PC-3 (cell line): ENCODE measurements at regions not wholly inside any gene's neighbourhood (a gene's known extent, or its start where the extent isn't known, plus 50 kb on each side); places are given as distances from the start of the nearest gene placed in this dataset.

Source experiments
- ATAC-seq: fragments of 200-7000 bp; cut with Tn5 transposase; 2 replicates; pipeline ENCODE4 v1.9.1; 2020; ENCODE audit warnings: mild to moderate bottlenecking, moderate library complexity
- BruUV-seq: library from RNA; stranded (reverse); fragments of 400-500 nt; replicated peaks from 2 replicates; lab custom pipeline; 2021; lab: Mats Ljungman, UMichigan
- CTCF ChIA-PET: fragments of 300-600 bp; sonication (Branson Sonifier 250); formaldehyde crosslinking; loops from one replicate; lab custom pipeline; 2022; ENCODE audit warnings: antibody characterized with exemption; lab: Charles Lee
- POLR2A ChIA-PET: fragments of 300-600 bp; sonication (Branson Sonifier 250); formaldehyde crosslinking; loops from one replicate; lab custom pipeline; 2022; ENCODE audit warnings: antibody characterized with exemption; ENCODE audit not compliant: unreplicated experiment; lab: Charles Lee
- DNase-seq: peaks from one replicate; pipeline ENCODE4 v3.0.0-alpha.2; 2015
- H2AFZ ChIP-seq: fragments of 300-600 bp; sonication (generic); 2 replicates; pipeline ENCODE4 v1.6.0; 2016; ENCODE audit warnings: antibody characterized with exemption, low read length
- H3F3A ChIP-seq: fragments of 300-600 bp; sonication (generic); one replicate; pipeline ENCODE4 v1.6.0; 2017; ENCODE audit warnings: antibody characterized with exemption, low read length, control low read depth, mild to moderate bottlenecking; ENCODE audit not compliant: unreplicated experiment
- H3K27ac ChIP-seq: fragments of 300-600 bp; sonication (generic); 2 replicates; pipeline ENCODE4 v1.5.1; 2016; ENCODE audit warnings: mild to moderate bottlenecking, low read length
- H3K27me3 ChIP-seq: fragments of 300-600 bp; sonication (generic); 2 replicates; pipeline ENCODE4 v1.6.1; 2016; ENCODE audit warnings: low read length, mixed read lengths
- H3K36me3 ChIP-seq: fragments of 300-600 bp; sonication (generic); 2 replicates; pipeline ENCODE4 v1.6.1; 2016; ENCODE audit warnings: low read depth, mixed run types, low read length, mixed read lengths
- H3K4me1 ChIP-seq: fragments of 300-600 bp; sonication (generic); 2 replicates; pipeline ENCODE4 v1.5.1; 2016; ENCODE audit warnings: low read length; ENCODE audit not compliant: insufficient read depth
- H3K4me2 ChIP-seq: fragments of 300-600 bp; sonication (generic); 2 replicates; pipeline ENCODE4 v1.6.0; 2016; ENCODE audit warnings: low read length
- H3K4me3 ChIP-seq: fragments of 300-600 bp; sonication (generic); 2 replicates; pipeline ENCODE4 v1.5.1; 2016; ENCODE audit warnings: mild to moderate bottlenecking, low read length, mixed read lengths
- H3K79me2 ChIP-seq: fragments of 300-600 bp; sonication (generic); 2 replicates; pipeline ENCODE4 v1.6.1; 2017; ENCODE audit warnings: low read length, mixed read lengths
- H3K9ac ChIP-seq: fragments of 300-600 bp; sonication (generic); 2 replicates; pipeline ENCODE4 v1.6.0; 2016; ENCODE audit warnings: mild to moderate bottlenecking, low read length
- H3K9me2 ChIP-seq: fragments of 300-600 bp; sonication (generic); replicated peaks from 2 replicates; pipeline ENCODE4 v1.6.1; 2016; ENCODE audit warnings: mixed run types, low read length, mixed read lengths
- H3K9me3 ChIP-seq: fragments of 300-600 bp; sonication (generic); 2 replicates; pipeline ENCODE4 v1.6.1; 2016; ENCODE audit warnings: low read length, mixed read lengths
- H4K20me1 ChIP-seq: fragments of 300-600 bp; sonication (generic); 2 replicates; pipeline ENCODE4 v1.6.1; 2016; ENCODE audit warnings: low read length, mixed read lengths
- CTCF ChIP-seq: fragments of 300-600 bp; sonication (generic); conservative IDR thresholded peaks from 2 replicates; pipeline ENCODE4 v1.5.1; 2017; ENCODE audit warnings: antibody characterized with exemption, low read depth, mild to moderate bottlenecking, low read length
- EZH2 ChIP-seq: fragments of 300-600 bp; sonication (generic); IDR thresholded peaks from one replicate; pipeline ENCODE4 v1.6.1; 2017; ENCODE audit warnings: antibody characterized with exemption, mild to moderate bottlenecking, low read length; ENCODE audit not compliant: unreplicated experiment
- EZH2phosphoT487 ChIP-seq: fragments of 300-600 bp; sonication (generic); IDR thresholded peaks from 2 replicates; pipeline ENCODE4 v1.6.1; 2018; ENCODE audit warnings: mild to moderate bottlenecking, antibody characterized with exemption, low read length, borderline replicate concordance
- intact Hi-C: fragments of 100-400 bp; cut with micrococcal nuclease; formaldehyde crosslinking; loops from 2 replicates; pipeline ENCODE4 v1.9.0; 2023

- TF ChIP-seq EZH2 (no peak), CTCF (no peak), EZH2phosphoT487 (no peak)
- intact Hi-C loops = loop anchor here (10.0 kb wide), 3 partner anchors 69 to 159 kb away; no protein-coding TSS in a partner anchor
- no peaks in the 10 kb centered on the region for H3K36me3 ChIP-seq
- peak overlapping the region; percentile 45 for H3K4me2 ChIP-seq
- peak overlapping the region; percentile 62 for H3K9ac ChIP-seq
- peaks cover 71% of the 10 kb centered on the region for H3K4me1 ChIP-seq
- no peaks in the 10 kb centered on the region for H3K9me2 ChIP-seq
- no peak overlapping the region for H3K4me3 ChIP-seq
- no peaks in the 10 kb centered on the region for H3K79me2 ChIP-seq
- DNase-seq (no peak), ATAC-seq (no peak)
- CTCF ChIA-PET = no interaction called here
- H3K27me3 ChIP-seq = no peaks in the 10 kb centered on the region
- H3K9me3 ChIP-seq = no peaks in the 10 kb centered on the region
- H3K27ac ChIP-seq = peak overlapping the region; percentile 99
- no peaks in the 10 kb centered on the region for H4K20me1 ChIP-seq
- no TSS peak for BruUV-seq
- no peak overlapping the region for H2AFZ ChIP-seq
- H3F3A ChIP-seq = peaks cover 15% of the 10 kb centered on the region
- POLR2A ChIA-PET = no interaction called here
Measured at GRCh38 chr6:105593805-105594671, 191.2 kb upstream of the PREP start.

GRCh38 chr6:105593056-105593690, 190.3 kb upstream of the PREP start:
- Histone ChIP-seq H3K27ac (peak overlapping the region; percentile 99), H3K79me2 (no peaks in the 10 kb centered on the region), H4K20me1 (no peaks in the 10 kb centered on the region), H2AFZ (no peak overlapping the region), H3K4me3 (peak overlapping the region; percentile 26; the same call in 1 of the 2 replicates), H3K27me3 (no peaks in the 10 kb centered on the region), H3K9me3 (no peaks in the 10 kb centered on the region), H3F3A (peaks cover 15% of the 10 kb centered on the region), H3K9me2 (no peaks in the 10 kb centered on the region), H3K9ac (peak overlapping the region; percentile 81), H3K36me3 (no peaks in the 10 kb centered on the region), H3K4me2 (peak overlapping the region; percentile 70), H3K4me1 (peaks cover 73% of the 10 kb centered on the region)
- intact Hi-C loops = loop anchor here (10.0 kb wide), 3 partner anchors 68 to 158 kb away; no protein-coding TSS in a partner anchor
- DNase-seq (peak; percentile 68), ATAC-seq (no peak; the same call in 1 of the 2 replicates)
- POLR2A ChIA-PET = no interaction called here
- CTCF ChIA-PET = no interaction called here
- TF ChIP-seq EZH2phosphoT487 = no peak
- no peak for TF ChIP-seq EZH2
- TF ChIP-seq CTCF = no peak
- no TSS peak for BruUV-seq
